Stimulated activated CD4-positive, alpha-beta T cell treated with anti-CD3 and anti-CD28 coated beads, TNF-alpha, amount 100 ng/mL, for 4 hours (primary cell): ENCODE measurements at regions not wholly inside any gene's neighbourhood (a gene's known extent, or its start where the extent isn't known, plus 50 kb on each side); places are given as distances from the start of the nearest gene placed in this dataset.

Experiments used
- DNase-seq, 3 experiments: peaks; one replicate each; pipeline ENCODE4 v3.0.0-alpha.2; 2020; ENCODE audit warnings: low read depth in 3 of 3

GRCh38 chr6:159099961-159100360, 55.2 kb upstream of the TAGAP start:
- no peak for DNase-seq

DNA sequence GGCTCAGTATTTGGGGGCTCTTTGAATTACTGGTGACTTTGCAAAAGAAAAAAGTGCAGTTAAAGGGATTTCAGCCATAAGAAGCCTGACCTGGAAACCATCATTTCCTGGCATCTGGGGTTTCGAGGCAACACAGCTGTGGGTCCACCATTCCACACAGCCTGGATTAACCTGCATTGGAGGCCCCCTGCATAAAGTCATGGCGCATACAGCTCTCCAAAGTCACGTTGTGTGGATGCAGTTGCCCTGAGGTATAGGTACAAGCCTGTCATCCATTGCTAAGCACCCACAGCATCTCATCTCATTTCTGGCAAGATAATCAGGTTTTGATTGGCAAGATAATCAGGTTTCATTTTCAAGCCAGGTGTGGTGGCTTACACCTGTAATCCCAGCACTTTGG, 54.5 kb upstream of the TAGAP start:
- no peak for DNase-seq

GRCh38 chr6:159098636-159099106, 53.9 kb upstream of the TAGAP start:
- DNase-seq: peak in 2 of 3 experiments; percentile 55 to 66

DNA sequence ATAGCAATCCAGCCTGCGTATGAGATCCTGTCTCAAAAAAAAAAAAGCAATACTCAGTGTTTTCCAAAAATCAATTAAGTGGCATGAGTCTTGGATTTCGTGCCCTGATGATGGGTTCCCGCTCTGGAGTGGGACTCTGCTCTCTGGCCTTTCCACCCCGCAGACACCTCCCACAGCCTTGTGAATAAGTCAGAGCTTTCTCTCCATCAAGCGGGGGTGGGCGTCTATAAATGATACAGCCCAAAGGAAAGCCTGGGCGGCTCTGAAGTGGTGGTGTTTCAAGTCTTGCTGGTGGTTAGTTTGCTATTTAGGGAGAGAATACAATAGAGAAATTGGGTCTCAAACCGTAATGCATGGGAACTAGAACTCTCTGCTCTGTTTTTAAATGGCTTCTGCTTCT, 52.5 kb upstream of the TAGAP start:
- DNase-seq: peak in 2 of 3 experiments; percentile 43

GRCh38 chr6:159095616-159096015, 50.8 kb upstream of the TAGAP start:
- DNase-seq: no peak

DNA sequence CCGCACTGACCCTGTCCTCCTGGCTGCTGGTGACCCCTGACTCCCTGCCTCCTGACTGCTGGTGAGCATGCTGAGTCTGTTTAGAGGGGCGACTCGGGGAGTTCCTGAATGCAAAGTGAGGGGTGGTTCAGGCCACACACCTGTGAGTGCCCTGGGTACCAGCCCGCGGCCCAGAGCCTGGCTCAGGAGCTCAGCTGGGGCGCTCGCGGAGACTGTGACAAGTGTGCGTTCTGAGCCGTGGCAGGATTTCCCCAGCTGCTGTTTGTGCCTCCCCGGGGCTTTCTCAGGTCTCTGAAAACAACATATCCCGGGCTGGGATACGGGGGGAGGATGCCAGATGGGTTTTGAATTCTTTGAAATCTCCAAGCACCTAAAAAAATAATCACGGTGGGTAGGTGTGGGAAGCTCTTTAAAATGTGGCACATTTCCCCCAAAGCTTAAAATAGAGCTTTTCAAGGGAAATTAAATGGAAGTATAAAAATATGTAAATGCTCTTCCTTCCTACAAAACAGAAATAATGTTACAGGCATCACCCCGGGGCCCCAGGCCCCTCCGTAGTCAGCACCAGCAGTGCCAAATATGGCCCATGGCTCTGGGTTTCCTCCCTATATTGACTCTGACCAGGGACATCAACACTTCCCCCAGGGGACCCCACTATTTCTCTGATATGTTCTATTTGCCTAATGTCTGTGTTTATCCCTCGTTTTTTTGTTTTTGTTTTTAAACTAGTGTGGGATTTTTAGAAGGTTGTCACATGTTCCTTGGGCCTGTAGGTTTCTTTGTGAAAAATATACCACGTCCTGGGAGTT, 49.9 kb upstream of the TAGAP start:
- DNase-seq: peak in 1 of 3 experiments; percentile 29
